ENCODE measurements at regions not wholly inside any gene's neighbourhood (a gene's known extent, or its start where the extent isn't known, plus 50 kb on each side); places are given as distances from the start of the nearest gene placed in this dataset.
"Not testable (repeated sequence)": the region's sequence is repeated elsewhere in the genome, so short reads cannot be mapped to it uniquely, and the experiment has no call there.

- DNase-seq (ENCODE audit: low read depth in 3 of 3): no peak
These were observed 601.3 kb upstream of the NECTIN3 start for GRCh38 chr3:110470310-110470709.

DNA sequence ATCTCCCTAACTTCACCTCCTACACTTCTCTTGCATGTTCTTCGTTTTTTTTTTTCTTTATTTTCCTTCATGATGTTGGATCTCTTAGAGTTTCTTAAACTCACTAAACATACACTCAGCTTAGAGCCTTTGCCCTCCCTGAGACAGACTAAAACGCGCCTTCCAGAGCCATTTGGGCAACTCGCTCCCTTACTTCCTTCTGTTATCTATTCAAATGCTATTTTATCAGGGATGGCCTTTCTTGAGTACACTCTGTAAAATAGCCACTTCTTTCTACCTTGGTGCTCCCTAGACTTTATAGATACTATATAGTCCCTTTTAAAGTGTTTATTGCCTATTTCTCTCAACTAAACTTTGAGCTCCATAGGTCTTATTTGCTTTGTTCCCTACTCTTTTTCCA, 598.2 kb upstream of the NECTIN3 start:
- DNase-seq (ENCODE audit: low read depth in 3 of 3): no peak

- no peak for DNase-seq (ENCODE audit: low read depth in 3 of 3)
These were observed 597.2 kb upstream of the NECTIN3 start for GRCh38 chr3:110474397-110474796.

DNA sequence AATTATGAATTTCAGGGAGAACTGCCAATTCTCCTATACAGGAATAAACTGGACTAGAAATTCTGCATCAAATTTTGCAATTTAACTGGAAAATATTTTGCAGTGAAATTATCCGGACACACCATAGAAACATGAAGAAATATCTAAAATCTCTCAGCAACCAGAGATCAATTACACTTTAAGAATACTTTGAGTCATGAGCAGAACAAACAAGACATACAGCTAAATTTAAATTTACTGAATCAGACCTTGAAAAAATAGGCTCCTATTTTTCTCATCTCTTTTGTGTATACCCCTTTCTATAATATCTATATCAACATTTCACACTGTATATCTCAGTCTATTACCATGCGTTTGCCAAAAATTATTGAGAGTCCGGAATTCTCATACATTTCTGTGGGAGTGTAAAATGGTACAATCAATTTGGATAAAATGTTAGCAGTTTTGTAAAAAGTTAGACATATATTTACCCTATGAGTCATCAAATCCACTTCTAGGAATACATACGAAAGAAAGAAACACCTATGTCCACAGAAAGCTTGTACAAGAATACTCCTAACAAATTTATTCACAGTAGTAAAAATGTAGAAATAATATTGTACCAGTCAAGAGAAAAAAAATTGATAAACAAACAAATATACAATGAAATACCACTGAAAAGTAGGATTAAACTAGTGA, 593.1 kb upstream of the NECTIN3 start:
- no peak for DNase-seq (ENCODE audit: low read depth in 3 of 3)

GRCh38 chr3:110479731-110480130, 591.9 kb upstream of the NECTIN3 start:
- no peak for DNase-seq (ENCODE audit: low read depth in 3 of 3)

DNA sequence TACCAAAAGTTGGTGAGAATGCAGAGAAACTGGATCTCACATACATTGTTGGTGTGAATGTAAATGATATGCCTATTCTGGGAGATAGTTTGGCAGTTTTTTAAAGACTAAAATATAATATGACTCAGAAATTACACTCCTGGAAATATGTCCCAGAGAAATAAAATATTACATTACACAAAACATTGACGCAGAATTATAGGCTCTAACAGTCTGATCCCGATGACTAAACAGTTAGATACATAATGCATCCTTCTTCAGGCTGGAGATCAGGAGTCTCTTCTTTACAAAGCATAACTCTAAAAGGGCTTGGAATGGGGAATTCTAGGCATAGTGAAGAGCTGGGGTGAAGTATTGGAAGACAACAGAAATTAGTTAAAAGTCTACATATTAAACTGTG, 586.2 kb upstream of the NECTIN3 start:
- DNase-seq (ENCODE audit: low read depth in 3 of 3): no peak

- no peak for DNase-seq (ENCODE audit: low read depth in 3 of 3)
These were observed 583.8 kb upstream of the NECTIN3 start for GRCh38 chr3:110487840-110488239.

- no peak for DNase-seq (ENCODE audit: low read depth in 3 of 3)
These were observed 580.2 kb upstream of the NECTIN3 start for GRCh38 chr3:110491413-110491812.

GRCh38 chr3:110492876-110493275, 578.7 kb upstream of the NECTIN3 start:
- no peak for DNase-seq (ENCODE audit: low read depth in 3 of 3)

GRCh38 chr3:110493438-110494092, 578.1 kb upstream of the NECTIN3 start:
- DNase-seq (ENCODE audit: low read depth in 3 of 3): no peak

- no peak for DNase-seq (ENCODE audit: low read depth in 3 of 3)
These were observed 577.5 kb upstream of the NECTIN3 start for GRCh38 chr3:110494093-110494490.

DNA sequence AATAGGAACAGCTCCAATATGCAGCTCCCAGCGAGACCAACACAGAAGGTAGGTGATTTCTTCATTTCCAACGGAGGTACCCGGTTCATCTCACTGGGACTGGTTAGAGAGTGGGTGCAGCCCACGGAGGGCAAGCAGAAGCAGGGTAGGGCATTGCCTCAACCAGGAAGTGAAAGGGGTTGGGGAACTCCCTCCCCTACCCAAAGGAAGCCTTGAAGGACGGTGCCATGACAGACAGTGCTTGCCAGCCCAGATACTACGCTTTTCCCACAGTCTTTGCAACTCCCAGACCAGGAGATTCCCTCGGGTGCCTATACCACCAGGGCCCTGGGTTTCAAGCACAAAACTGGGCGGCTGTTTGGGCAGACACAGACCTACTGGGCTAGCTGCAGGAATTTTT, 576.9 kb upstream of the NECTIN3 start:
- DNase-seq (ENCODE audit: low read depth in 3 of 3): no peak

DNA sequence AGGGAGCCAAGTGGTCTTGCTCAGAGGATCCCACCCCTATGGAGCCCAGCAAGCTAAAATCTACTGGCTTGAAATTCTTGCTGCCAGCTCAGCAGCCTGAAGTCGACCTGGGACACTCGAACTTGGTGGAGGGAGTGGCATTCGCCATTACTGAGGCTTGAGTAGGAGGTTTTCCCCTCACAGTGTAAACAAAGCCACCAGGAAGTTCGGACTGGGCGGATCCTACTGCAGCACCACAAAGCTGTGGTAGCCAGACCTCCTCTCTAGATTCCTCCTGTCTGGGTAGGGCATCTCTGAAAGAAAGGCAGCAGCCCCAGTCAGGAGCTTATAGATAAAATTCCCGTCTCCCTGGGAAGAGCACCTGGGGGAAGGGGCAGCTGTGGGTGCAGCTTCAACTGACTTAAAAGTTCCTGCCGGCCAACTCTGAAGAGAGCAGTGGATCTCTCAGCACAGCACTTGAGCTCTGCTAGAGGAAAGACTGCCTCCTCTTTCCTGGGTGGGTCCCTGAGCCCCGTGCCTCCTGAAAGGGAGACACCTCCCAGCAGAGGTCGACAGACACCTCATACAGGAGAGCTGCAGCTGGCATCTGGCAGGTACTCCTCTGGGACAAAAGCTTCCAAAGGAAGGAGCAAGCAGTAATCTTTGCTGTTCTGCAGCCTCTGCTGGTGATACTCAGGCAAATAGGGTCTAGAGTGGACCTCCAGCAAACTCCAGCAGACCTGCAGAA, 576.3 kb upstream of the NECTIN3 start:
- no peak for DNase-seq (ENCODE audit: low read depth in 3 of 3)

- no peak for DNase-seq (ENCODE audit: low read depth in 3 of 3)
These were observed 567.2 kb upstream of the NECTIN3 start for GRCh38 chr3:110504401-110504800.

DNA sequence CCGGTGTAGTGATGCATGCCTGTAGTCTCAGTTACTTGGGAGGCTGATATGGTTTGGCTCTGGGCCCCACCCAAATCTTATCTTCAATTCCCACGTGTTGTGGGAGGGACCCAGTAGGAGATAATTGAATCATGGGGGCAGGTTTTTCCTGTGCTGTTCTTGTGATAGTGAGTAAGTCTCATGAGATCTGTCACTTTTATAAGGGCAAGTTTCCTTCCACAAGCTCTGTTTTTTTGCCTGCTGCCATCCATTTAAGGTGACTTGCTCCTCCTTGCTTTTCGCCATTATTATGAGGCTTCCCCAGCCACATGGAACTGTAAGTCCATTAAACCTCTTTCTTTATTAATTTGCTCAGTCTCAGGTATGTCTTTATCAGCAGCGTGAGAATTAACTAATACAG, 566.7 kb upstream of the NECTIN3 start:
- no peak for DNase-seq (ENCODE audit: low read depth in 3 of 3)

GRCh38 chr3:110506890-110507289, 564.7 kb upstream of the NECTIN3 start:
- no peak for DNase-seq (ENCODE audit: low read depth in 3 of 3)

DNA sequence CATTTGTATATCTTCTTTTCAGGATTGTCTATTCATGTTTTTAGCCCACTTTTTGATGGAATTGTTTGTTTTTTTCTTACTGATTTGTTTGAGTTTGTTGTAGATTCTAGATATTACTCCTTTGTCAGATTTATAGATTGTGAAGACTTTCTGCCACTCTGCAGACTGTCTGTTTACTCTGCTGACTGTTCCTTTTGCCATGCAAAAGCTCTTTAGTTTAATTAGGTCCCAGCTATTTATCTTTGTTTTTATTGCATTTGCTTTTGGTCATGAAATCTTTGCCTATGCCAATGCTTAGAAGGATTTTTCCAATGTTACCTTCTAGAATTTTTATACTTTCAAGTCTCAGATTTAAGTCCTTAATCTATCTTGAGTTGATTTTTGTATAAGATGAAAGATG, 564.0 kb upstream of the NECTIN3 start:
- DNase-seq (ENCODE audit: low read depth in 3 of 3): not testable (repeated sequence)

- DNase-seq (ENCODE audit: low read depth in 3 of 3): no peak
These were observed 558.7 kb upstream of the NECTIN3 start for GRCh38 chr3:110512961-110513360.

DNA sequence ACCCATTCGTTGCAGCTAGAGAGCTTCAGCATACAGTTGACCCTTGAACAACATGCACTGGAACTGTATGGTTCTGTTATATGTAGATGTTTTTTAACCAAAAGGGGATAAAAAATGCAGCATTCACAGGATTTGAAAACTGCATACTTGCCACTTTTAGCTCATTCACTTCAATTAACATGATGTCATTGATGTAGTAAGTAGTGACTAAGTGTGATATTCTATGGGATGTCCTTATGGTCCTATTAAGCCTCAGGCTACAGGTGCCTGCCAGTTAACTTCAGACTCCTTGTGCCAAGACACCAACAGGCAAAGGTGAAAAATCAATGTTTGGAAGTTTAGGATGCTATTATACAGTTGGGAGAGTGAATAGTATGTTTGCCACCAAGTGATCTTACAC, 553.6 kb upstream of the NECTIN3 start:
- DNase-seq (ENCODE audit: low read depth in 3 of 3): no peak

DNA sequence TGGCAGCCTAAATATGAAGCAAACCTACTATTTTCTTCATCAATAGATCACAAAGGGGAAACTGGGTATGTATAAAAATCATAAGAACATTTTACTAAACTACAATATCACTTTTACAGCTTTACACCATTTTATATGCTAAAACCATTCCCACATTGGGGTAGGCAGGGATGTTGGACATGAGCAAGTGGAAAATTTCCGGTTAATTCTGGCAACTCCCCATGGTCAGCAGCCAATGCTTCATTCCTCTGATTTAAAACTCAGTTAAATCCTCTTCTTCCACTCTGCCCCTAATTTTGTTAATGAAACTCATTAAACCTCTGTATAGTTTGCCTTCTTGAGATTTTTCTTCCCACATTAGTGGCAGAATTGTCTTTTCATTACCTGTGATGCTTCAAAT, 552.5 kb upstream of the NECTIN3 start:
- DNase-seq (ENCODE audit: low read depth in 3 of 3): no peak

DNA sequence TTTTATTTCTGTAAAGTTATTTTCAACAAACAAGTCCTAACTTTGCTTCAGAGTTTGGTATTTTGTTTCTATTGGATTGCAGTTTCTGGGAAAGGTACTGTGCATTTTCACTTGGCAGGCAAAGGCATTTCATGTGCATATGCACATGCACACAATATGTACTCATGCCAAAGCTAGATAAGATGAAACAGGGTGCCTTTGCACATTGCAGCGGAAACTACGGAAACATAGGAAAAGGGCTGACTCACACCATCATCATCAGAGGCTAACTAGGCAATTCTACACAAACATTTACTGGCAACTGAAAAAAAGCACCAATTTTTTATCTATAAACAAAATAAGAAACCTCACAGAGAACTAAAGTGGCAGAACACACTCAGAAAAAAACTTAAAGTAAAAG, 550.6 kb upstream of the NECTIN3 start:
- DNase-seq (ENCODE audit: low read depth in 3 of 3): no peak

- not testable (repeated sequence) for DNase-seq (ENCODE audit: low read depth in 3 of 3)
These were observed 546.0 kb upstream of the NECTIN3 start for GRCh38 chr3:110525558-110526064.
